NB4 (cell line): ENCODE measurements at regions not wholly inside any gene's neighbourhood (a gene's known extent, or its start where the extent isn't known, plus 50 kb on each side); places are given as distances from the start of the nearest gene placed in this dataset.

ENCODE experiments used
- POLR2A ChIP-seq: IDR thresholded peaks from 2 replicates; pipeline ENCODE4 v1.6.1; 2011; ENCODE audit warnings: mild to moderate bottlenecking; ENCODE audit not compliant: insufficient read length; ENCODE audit errors: extremely low read depth
- TF ChIP-seq, protein P1 (sequence below): IDR thresholded peaks from one replicate; pipeline ENCODE4 v1.5.1; 2012; ENCODE audit warnings: low read depth, low read length

DNA sequence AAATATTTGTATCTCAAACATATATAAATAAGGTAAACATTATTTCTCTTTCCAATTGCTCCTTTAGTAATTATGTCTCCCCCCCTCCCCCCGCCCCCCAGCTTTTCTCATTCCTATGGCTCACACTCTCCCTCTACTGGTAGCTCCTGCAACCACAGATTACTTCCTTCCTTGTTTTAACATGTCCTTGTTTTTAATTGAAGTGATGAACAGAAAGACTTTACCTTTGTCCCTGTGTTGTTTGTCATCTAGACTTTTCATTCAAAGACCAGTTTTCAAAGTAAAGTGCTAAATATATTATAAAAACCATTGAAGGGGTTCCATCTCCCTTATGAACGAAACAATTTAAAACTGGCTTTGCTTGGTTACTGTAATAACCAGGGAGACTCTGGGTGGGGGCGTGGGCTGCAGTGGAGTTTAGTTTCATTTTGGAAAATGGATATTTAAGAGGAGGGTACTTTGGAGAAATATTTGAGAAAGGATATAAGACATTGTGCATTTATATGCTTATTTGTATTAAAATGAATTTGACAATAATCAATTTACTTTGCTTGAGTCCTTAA lies 352.9 kb downstream of the RAPGEF2 start:
- TF ChIP-seq POLR2A = no peak
- TF ChIP-seq, protein P1, sequence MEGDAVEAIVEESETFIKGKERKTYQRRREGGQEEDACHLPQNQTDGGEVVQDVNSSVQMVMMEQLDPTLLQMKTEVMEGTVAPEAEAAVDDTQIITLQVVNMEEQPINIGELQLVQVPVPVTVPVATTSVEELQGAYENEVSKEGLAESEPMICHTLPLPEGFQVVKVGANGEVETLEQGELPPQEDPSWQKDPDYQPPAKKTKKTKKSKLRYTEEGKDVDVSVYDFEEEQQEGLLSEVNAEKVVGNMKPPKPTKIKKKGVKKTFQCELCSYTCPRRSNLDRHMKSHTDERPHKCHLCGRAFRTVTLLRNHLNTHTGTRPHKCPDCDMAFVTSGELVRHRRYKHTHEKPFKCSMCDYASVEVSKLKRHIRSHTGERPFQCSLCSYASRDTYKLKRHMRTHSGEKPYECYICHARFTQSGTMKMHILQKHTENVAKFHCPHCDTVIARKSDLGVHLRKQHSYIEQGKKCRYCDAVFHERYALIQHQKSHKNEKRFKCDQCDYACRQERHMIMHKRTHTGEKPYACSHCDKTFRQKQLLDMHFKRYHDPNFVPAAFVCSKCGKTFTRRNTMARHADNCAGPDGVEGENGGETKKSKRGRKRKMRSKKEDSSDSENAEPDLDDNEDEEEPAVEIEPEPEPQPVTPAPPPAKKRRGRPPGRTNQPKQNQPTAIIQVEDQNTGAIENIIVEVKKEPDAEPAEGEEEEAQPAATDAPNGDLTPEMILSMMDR = peak; percentile 61
